Stimulated activated CD4-positive, alpha-beta T cell treated with anti-CD3 and anti-CD28 coated beads, TNF-alpha, amount 100 ng/mL, for 4 hours (primary cell): ENCODE measurements at regions not wholly inside any gene's neighbourhood (a gene's known extent, or its start where the extent isn't known, plus 50 kb on each side); places are given as distances from the start of the nearest gene placed in this dataset.
"Not testable (repeated sequence)": the region's sequence is repeated elsewhere in the genome, so short reads cannot be mapped to it uniquely, and the experiment has no call there.

ENCODE experiments used
- DNase-seq, 3 experiments: peaks; one replicate each; pipeline ENCODE4 v3.0.0-alpha.2; 2020; ENCODE audit warnings: low read depth in 3 of 3

- no peak for DNase-seq
Observed at GRCh38 chr10:9205558-9205957, 1151.1 kb downstream of the GATA3 start.

DNA sequence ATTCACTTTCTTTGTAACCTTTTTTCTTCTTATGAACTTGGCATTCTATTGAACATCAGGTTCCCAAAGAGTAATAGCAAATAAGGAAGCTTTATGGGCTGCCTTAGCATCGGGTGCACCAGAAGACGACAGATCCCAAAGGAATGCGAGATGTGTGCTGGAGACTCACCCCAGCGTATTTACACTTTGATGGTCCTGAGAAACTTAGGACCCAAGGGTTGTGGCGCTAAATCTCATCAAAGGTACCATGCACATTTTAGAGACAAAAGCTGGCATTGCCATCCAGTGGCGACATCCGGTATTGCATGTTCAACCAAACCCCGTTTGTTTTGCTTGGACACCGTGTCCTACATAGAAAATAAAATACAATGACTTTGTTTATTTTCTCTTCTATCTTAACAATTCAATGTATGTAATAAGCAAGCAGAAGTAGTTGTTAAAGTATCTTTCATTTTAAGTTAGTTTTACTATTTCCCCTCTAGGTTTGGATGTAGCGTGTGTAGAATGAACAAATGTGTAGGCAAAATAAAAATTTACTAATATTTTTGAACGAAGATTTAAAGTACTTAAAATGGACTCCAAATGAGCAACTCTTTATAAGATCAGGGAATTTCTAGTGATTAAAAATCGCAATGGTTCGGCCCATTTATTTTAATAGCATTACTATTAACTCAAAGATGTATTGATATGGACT, 1154.8 kb downstream of the GATA3 start:
- DNase-seq = peak; percentile 40 to 60 (median 55)

DNA sequence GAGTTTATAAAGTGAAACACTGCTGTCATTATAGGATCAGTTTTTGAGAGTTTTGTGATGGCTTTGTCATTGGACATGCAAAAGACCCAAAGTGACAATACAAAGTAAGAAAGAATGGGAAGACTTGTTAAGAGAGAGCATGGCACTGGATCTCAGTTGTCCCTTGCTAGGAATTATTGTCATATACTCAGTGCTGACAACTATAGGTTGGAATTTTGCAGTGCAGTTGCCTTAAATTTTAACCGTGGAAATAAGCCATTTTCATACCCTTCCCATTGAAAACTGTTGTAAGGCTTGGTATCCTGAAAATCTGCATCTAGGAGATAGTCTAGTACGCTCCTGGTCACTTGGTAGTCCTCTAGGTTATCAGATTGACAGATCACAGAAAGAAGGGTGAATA, 1156.7 kb downstream of the GATA3 start:
- DNase-seq = no peak

GRCh38 chr10:9214618-9215017, 1160.1 kb downstream of the GATA3 start:
- no peak for DNase-seq

GRCh38 chr10:9215121-9215520, 1160.6 kb downstream of the GATA3 start:
- DNase-seq = no peak

GRCh38 chr10:9219860-9220259, 1165.4 kb downstream of the GATA3 start:
- no peak for DNase-seq

DNA sequence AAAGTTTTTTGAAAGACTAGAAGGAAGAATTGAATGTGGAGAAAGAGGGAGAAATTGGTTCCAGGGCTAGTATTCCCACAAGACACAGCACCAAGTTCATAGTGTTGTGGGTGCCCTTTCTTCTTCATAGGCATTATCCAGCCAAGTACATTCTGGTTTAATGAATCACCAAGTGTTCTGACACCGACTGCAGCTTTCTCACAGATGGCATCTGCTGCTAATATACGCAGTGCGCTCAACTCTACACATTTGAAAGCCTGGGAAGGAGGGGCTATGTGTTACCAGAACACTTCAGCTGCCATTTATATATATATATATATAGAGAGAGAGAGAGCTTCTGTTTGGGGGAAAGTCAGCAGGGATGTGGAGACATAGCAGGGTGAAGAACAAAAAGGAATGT, 1168.4 kb downstream of the GATA3 start:
- DNase-seq = no peak

DNA sequence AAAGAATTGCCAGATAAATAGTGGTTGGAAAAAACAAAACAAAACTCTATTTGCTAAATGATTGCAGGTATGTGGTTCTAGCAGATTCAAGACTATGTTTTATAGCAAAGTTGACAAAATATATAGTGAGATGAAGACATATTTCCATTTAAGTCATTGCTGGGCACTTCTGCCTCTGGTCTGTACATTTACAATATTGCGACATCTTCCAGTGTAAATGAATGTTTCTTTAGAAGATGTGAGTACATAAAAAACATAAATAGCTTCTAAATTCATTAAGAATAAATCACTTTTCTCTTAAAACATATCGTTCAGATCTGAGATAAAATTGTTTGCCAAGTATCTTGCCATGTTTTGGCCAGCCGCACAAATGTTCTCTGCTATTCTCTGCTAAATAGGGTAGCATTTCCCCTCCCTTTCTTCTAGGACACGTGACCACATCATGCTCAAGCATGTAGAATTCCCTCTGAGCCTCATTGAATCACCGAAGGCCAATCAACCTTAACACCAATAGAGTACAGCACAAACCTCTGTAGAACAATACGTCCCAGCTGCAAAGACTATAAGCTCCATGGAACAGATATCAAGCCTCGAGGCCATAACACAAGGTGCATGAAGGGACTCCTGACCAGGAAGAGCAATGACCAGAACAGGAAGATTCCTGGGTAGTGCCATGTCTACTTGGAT, 1173.3 kb downstream of the GATA3 start:
- no peak for DNase-seq

GRCh38 chr10:9228771-9229170, 1174.3 kb downstream of the GATA3 start:
- no peak for DNase-seq

GRCh38 chr10:9229702-9230244, 1175.3 kb downstream of the GATA3 start:
- no peak for DNase-seq

GRCh38 chr10:9230625-9231024, 1176.1 kb downstream of the GATA3 start:
- no peak for DNase-seq

DNA sequence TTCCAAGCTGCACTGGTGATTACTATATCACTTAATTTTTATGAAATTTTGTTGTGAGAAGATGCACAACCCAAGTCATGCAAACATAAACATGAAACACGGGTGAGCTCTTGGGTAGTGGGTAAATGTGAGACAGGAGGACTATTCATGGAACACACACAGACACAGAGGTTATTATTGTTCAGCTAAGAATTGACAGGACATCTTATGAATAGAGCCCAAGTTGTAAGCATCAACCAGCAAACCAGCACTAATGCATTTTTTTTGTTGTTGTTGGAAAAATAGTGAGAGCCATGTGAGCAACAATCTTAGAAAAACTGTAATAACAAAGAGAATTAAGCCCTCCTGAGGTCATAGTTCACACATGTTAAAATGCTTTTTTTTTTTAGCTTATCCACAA, 1179.7 kb downstream of the GATA3 start:
- DNase-seq = no peak

- no peak for DNase-seq
Observed at GRCh38 chr10:9238041-9238440, 1183.6 kb downstream of the GATA3 start.

DNA sequence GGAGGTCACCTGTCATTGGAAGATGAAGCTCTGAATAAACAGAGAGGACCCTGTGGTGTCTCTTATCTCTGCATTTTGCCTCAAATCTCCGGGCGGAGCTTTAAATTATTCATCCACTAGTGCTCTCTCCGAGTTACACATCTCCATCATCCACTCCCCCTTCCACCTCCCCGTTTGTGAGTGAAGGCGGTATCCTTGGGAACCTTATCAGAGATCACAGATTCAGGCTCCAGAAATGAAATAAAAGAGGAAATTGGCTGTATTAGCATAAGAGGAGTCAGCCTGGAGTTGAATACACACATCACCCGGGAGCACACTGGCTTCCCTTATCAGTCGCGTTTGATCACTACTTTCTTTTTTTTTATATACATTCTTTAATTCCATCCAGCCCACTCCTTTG, 1184.8 kb downstream of the GATA3 start:
- no peak for DNase-seq

- no peak for DNase-seq
Observed at GRCh38 chr10:9243941-9244411, 1189.5 kb downstream of the GATA3 start.

DNA sequence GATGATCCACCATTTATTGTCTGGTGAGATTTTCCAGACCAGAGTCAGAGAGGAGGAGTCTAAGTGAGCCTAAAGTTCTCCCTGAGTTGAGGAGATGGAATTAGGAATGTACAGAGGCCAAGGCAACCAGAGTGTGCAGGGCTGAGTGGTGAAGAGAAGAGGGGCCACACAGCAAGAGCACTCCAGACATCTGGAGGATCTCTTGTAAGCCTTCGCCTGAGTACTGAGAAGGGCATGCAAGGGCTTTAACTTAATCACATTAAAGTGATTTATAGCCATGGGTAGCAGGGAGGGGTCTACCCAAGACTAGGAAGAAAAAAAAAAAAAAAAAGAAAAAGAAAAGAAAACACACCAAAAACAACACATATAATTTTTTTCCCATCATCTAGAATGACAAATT, 1190.4 kb downstream of the GATA3 start:
- DNase-seq = no peak

DNA sequence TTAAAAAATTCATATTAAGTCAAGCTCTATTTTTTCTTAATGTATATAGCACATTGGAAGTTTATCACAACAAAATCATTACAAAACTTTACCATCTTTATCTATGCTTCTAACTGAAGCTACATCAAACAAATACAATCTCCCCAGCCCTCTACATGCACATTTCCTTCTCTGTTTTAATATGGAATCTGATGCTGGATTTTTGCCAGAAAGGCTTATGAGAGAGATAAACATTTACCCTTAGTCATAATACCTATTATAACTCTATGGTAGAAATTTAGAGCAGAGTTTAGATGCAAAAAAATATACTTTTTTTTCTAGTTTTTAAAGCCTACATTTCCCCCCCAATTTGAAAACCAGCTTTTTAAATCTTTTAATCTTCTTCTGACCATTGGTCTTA, 1198.6 kb downstream of the GATA3 start:
- no peak for DNase-seq

- DNase-seq = no peak
Observed at GRCh38 chr10:9254353-9254752, 1199.9 kb downstream of the GATA3 start.

DNA sequence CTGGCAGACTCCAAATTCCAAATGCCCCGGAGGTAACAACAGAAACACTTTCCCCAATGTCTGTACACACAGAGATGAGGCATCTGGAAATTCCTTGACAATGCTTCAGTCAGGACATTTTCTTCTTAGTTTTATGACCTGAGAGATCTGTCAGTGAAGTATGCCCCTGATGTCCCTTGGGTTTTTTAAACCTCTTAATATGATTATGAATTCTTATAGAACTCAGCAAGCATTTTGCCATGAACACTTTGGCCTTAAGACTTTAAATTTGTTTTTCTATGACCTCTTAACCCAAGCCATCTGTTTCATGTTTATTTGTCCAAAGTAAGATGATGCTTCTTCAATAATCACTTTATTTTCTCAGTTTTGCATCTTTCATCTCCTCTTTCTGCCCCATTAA, 1206.2 kb downstream of the GATA3 start:
- DNase-seq = no peak

GRCh38 chr10:9262770-9263169, 1208.3 kb downstream of the GATA3 start:
- DNase-seq = no peak

DNA sequence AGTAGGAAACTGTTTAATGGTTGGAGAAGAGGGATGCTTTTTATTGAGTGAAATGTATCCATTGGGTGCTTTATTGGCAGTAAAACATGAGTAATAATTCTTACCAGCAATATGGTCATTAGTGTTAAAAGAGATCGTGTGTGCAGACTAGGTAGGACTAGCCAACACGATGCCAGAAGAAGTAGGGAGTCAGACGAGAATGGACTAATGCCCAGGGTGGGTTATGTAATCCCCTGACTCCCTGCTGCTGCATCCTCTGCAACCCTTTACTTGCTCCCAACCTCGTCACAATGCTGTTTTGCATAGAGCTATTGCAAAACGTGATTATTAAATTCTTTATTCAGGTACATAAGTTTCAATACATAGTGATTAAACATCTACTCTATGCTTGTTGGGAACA, 1213.7 kb downstream of the GATA3 start:
- DNase-seq = no peak

- not testable (repeated sequence) for DNase-seq
Observed at GRCh38 chr10:9273126-9273833, 1218.8 kb downstream of the GATA3 start.
